ENCODE measurements at regions not wholly inside any gene's neighbourhood (a gene's known extent, or its start where the extent isn't known, plus 50 kb on each side); places are given as distances from the start of the nearest gene placed in this dataset.

GRCh38 chr11:42077794-42078193 is 618.3 kb upstream of the LRRC4C start:
- no peak overlapping the region for H3K4me3 ChIP-seq (ENCODE audit: low read length in 2 of 2)
- no peak overlapping the region for H3K9ac ChIP-seq (ENCODE audit: low read depth in 1 of 2, low read length in 2 of 2)
- H3K36me3 ChIP-seq (ENCODE audit: control insufficient read depth in 2 of 2, insufficient read depth in 2 of 2, low read length in 2 of 2), result no peaks in the 10 kb centered on the region
- no peaks in the 10 kb centered on the region for H3K4me1 ChIP-seq (ENCODE audit: control insufficient read depth in 2 of 2, insufficient read depth in 2 of 2, low read length in 2 of 2)
- H3K9me3 ChIP-seq (ENCODE audit: control insufficient read depth in 2 of 2, low read length in 2 of 2), result no peaks in the 10 kb centered on the region
- no peak overlapping the region for H3K27ac ChIP-seq (ENCODE audit: low read depth in 2 of 2, low read length in 2 of 2)
- H3K27me3 ChIP-seq (ENCODE audit: control insufficient read depth in 2 of 2, insufficient read depth in 2 of 2, low read length in 2 of 2), result no peaks in the 10 kb centered on the region

GRCh38 chr11:42085736-42086135 is 626.3 kb upstream of the LRRC4C start:
- Histone ChIP-seq H3K27ac (ENCODE audit: low read depth in 2 of 2, low read length in 2 of 2) (no peak overlapping the region), H3K27me3 (ENCODE audit: control insufficient read depth in 2 of 2, insufficient read depth in 2 of 2, low read length in 2 of 2) (no peaks in the 10 kb centered on the region), H3K9me3 (ENCODE audit: control insufficient read depth in 2 of 2, low read length in 2 of 2) (no peaks in the 10 kb centered on the region), H3K4me3 (ENCODE audit: low read length in 2 of 2) (no peak overlapping the region), H3K9ac (ENCODE audit: low read depth in 1 of 2, low read length in 2 of 2) (no peak overlapping the region), H3K4me1 (ENCODE audit: control insufficient read depth in 2 of 2, insufficient read depth in 2 of 2, low read length in 2 of 2) (no peaks in the 10 kb centered on the region), H3K36me3 (ENCODE audit: control insufficient read depth in 2 of 2, insufficient read depth in 2 of 2, low read length in 2 of 2) (no peaks in the 10 kb centered on the region)

GRCh38 chr11:42093541-42093940 is 634.1 kb upstream of the LRRC4C start:
- H3K4me1 ChIP-seq (ENCODE audit: control insufficient read depth in 2 of 2, insufficient read depth in 2 of 2, low read length in 2 of 2), result no peaks in the 10 kb centered on the region
- H3K36me3 ChIP-seq (ENCODE audit: control insufficient read depth in 2 of 2, insufficient read depth in 2 of 2, low read length in 2 of 2), result no peaks in the 10 kb centered on the region

GRCh38 chr11:42098075-42098474 is 638.6 kb upstream of the LRRC4C start:
- no peak overlapping the region for H3K9ac ChIP-seq (ENCODE audit: low read depth in 1 of 2, low read length in 2 of 2)
- no peaks in the 10 kb centered on the region for H3K4me1 ChIP-seq (ENCODE audit: control insufficient read depth in 2 of 2, insufficient read depth in 2 of 2, low read length in 2 of 2)
- no peaks in the 10 kb centered on the region for H3K36me3 ChIP-seq (ENCODE audit: control insufficient read depth in 2 of 2, insufficient read depth in 2 of 2, low read length in 2 of 2)
- no peak overlapping the region for H3K27ac ChIP-seq (ENCODE audit: low read depth in 2 of 2, low read length in 2 of 2)
- no peaks in the 10 kb centered on the region for H3K27me3 ChIP-seq (ENCODE audit: control insufficient read depth in 2 of 2, insufficient read depth in 2 of 2, low read length in 2 of 2)
- no peak overlapping the region for H3K4me3 ChIP-seq (ENCODE audit: low read length in 2 of 2)
- peaks cover 3% of the 10 kb centered on the region in 2 donors for H3K9me3 ChIP-seq (ENCODE audit: control insufficient read depth in 2 of 2, low read length in 2 of 2)

More at GRCh38 chr11:42093541-42093940, 634.1 kb upstream of the LRRC4C start:
- H3K9me3 ChIP-seq (ENCODE audit: control insufficient read depth in 2 of 2, low read length in 2 of 2), result peaks cover 2 to 3% of the 10 kb centered on the region in 2 donors
- H3K9ac ChIP-seq (ENCODE audit: low read depth in 1 of 2, low read length in 2 of 2), result no peak overlapping the region
- H3K27ac ChIP-seq (ENCODE audit: low read depth in 2 of 2, low read length in 2 of 2), result no peak overlapping the region
- no peaks in the 10 kb centered on the region for H3K27me3 ChIP-seq (ENCODE audit: control insufficient read depth in 2 of 2, insufficient read depth in 2 of 2, low read length in 2 of 2)
- H3K4me3 ChIP-seq (ENCODE audit: low read length in 2 of 2), result no peak overlapping the region

GRCh38 chr11:42112866-42113265 is 653.4 kb upstream of the LRRC4C start:
- Histone ChIP-seq H3K27ac (ENCODE audit: low read depth in 2 of 2, low read length in 2 of 2) (no peak overlapping the region), H3K27me3 (ENCODE audit: control insufficient read depth in 2 of 2, insufficient read depth in 2 of 2, low read length in 2 of 2) (no peaks in the 10 kb centered on the region), H3K4me3 (ENCODE audit: low read length in 2 of 2) (no peak overlapping the region), H3K9me3 (ENCODE audit: control insufficient read depth in 2 of 2, low read length in 2 of 2) (no peaks in the 10 kb centered on the region), H3K9ac (ENCODE audit: low read depth in 1 of 2, low read length in 2 of 2) (no peak overlapping the region), H3K4me1 (ENCODE audit: control insufficient read depth in 2 of 2, insufficient read depth in 2 of 2, low read length in 2 of 2) (no peaks in the 10 kb centered on the region), H3K36me3 (ENCODE audit: control insufficient read depth in 2 of 2, insufficient read depth in 2 of 2, low read length in 2 of 2) (no peaks in the 10 kb centered on the region)

GRCh38 chr11:42114927-42115326 is 655.5 kb upstream of the LRRC4C start:
- no peaks in the 10 kb centered on the region for H3K9me3 ChIP-seq (ENCODE audit: control insufficient read depth in 2 of 2, low read length in 2 of 2)
- H3K27ac ChIP-seq (ENCODE audit: low read depth in 2 of 2, low read length in 2 of 2), result no peak overlapping the region
- no peaks in the 10 kb centered on the region for H3K36me3 ChIP-seq (ENCODE audit: control insufficient read depth in 2 of 2, insufficient read depth in 2 of 2, low read length in 2 of 2)
- H3K9ac ChIP-seq (ENCODE audit: low read depth in 1 of 2, low read length in 2 of 2), result no peak overlapping the region
- H3K27me3 ChIP-seq (ENCODE audit: control insufficient read depth in 2 of 2, insufficient read depth in 2 of 2, low read length in 2 of 2), result no peaks in the 10 kb centered on the region
- H3K4me1 ChIP-seq (ENCODE audit: control insufficient read depth in 2 of 2, insufficient read depth in 2 of 2, low read length in 2 of 2), result no peaks in the 10 kb centered on the region
- no peak overlapping the region for H3K4me3 ChIP-seq (ENCODE audit: low read length in 2 of 2)

- Histone ChIP-seq H3K4me3 (ENCODE audit: low read length in 2 of 2) (no peak overlapping the region), H3K27me3 (ENCODE audit: control insufficient read depth in 2 of 2, insufficient read depth in 2 of 2, low read length in 2 of 2) (no peaks in the 10 kb centered on the region), H3K9ac (ENCODE audit: low read depth in 1 of 2, low read length in 2 of 2) (no peak overlapping the region), H3K27ac (ENCODE audit: low read depth in 2 of 2, low read length in 2 of 2) (no peak overlapping the region), H3K4me1 (ENCODE audit: control insufficient read depth in 2 of 2, insufficient read depth in 2 of 2, low read length in 2 of 2) (no peaks in the 10 kb centered on the region), H3K9me3 (ENCODE audit: control insufficient read depth in 2 of 2, low read length in 2 of 2) (peaks cover 0 to 3% of the 10 kb centered on the region in 2 donors), H3K36me3 (ENCODE audit: control insufficient read depth in 2 of 2, insufficient read depth in 2 of 2, low read length in 2 of 2) (no peaks in the 10 kb centered on the region)
These were observed 679.0 kb upstream of the LRRC4C start for GRCh38 chr11:42138454-42138853.

GRCh38 chr11:42145311-42145710 is 685.9 kb upstream of the LRRC4C start:
- Histone ChIP-seq H3K9me3 (ENCODE audit: control insufficient read depth in 2 of 2, low read length in 2 of 2) (peaks cover 0 to 3% of the 10 kb centered on the region in 2 donors), H3K27me3 (ENCODE audit: control insufficient read depth in 2 of 2, insufficient read depth in 2 of 2, low read length in 2 of 2) (no peaks in the 10 kb centered on the region), H3K9ac (ENCODE audit: low read depth in 1 of 2, low read length in 2 of 2) (no peak overlapping the region)

GRCh38 chr11:42161886-42162285 is 702.4 kb upstream of the LRRC4C start:
- no peak overlapping the region for H3K9ac ChIP-seq (ENCODE audit: low read depth in 1 of 2, low read length in 2 of 2)

More at GRCh38 chr11:42145311-42145710, 685.9 kb upstream of the LRRC4C start:
- Histone ChIP-seq H3K4me1 (ENCODE audit: control insufficient read depth in 2 of 2, insufficient read depth in 2 of 2, low read length in 2 of 2) (no peaks in the 10 kb centered on the region), H3K36me3 (ENCODE audit: control insufficient read depth in 2 of 2, insufficient read depth in 2 of 2, low read length in 2 of 2) (no peaks in the 10 kb centered on the region), H3K4me3 (ENCODE audit: low read length in 2 of 2) (no peak overlapping the region), H3K27ac (ENCODE audit: low read depth in 2 of 2, low read length in 2 of 2) (no peak overlapping the region)

GRCh38 chr11:42169191-42169590 is 709.7 kb upstream of the LRRC4C start:
- Histone ChIP-seq H3K9ac (ENCODE audit: low read depth in 1 of 2, low read length in 2 of 2) (no peak overlapping the region), H3K4me3 (ENCODE audit: low read length in 2 of 2) (no peak overlapping the region)

More at GRCh38 chr11:42161886-42162285, 702.4 kb upstream of the LRRC4C start:
- Histone ChIP-seq H3K9me3 (ENCODE audit: control insufficient read depth in 2 of 2, low read length in 2 of 2) (no peaks in the 10 kb centered on the region), H3K27me3 (ENCODE audit: control insufficient read depth in 2 of 2, insufficient read depth in 2 of 2, low read length in 2 of 2) (no peaks in the 10 kb centered on the region), H3K27ac (ENCODE audit: low read depth in 2 of 2, low read length in 2 of 2) (no peak overlapping the region), H3K4me1 (ENCODE audit: control insufficient read depth in 2 of 2, insufficient read depth in 2 of 2, low read length in 2 of 2) (no peaks in the 10 kb centered on the region), H3K4me3 (ENCODE audit: low read length in 2 of 2) (no peak overlapping the region), H3K36me3 (ENCODE audit: control insufficient read depth in 2 of 2, insufficient read depth in 2 of 2, low read length in 2 of 2) (no peaks in the 10 kb centered on the region)

GRCh38 chr11:42170601-42171000 is 711.1 kb upstream of the LRRC4C start:
- Histone ChIP-seq H3K4me1 (ENCODE audit: control insufficient read depth in 2 of 2, insufficient read depth in 2 of 2, low read length in 2 of 2) (no peaks in the 10 kb centered on the region), H3K36me3 (ENCODE audit: control insufficient read depth in 2 of 2, insufficient read depth in 2 of 2, low read length in 2 of 2) (no peaks in the 10 kb centered on the region), H3K27ac (ENCODE audit: low read depth in 2 of 2, low read length in 2 of 2) (no peak overlapping the region), H3K27me3 (ENCODE audit: control insufficient read depth in 2 of 2, insufficient read depth in 2 of 2, low read length in 2 of 2) (no peaks in the 10 kb centered on the region), H3K4me3 (ENCODE audit: low read length in 2 of 2) (no peak overlapping the region), H3K9ac (ENCODE audit: low read depth in 1 of 2, low read length in 2 of 2) (no peak overlapping the region), H3K9me3 (ENCODE audit: control insufficient read depth in 2 of 2, low read length in 2 of 2) (no peaks in the 10 kb centered on the region)

More at GRCh38 chr11:42169191-42169590, 709.7 kb upstream of the LRRC4C start:
- H3K27ac ChIP-seq (ENCODE audit: low read depth in 2 of 2, low read length in 2 of 2), result no peak overlapping the region
- H3K4me1 ChIP-seq (ENCODE audit: control insufficient read depth in 2 of 2, insufficient read depth in 2 of 2, low read length in 2 of 2), result no peaks in the 10 kb centered on the region
- no peaks in the 10 kb centered on the region for H3K36me3 ChIP-seq (ENCODE audit: control insufficient read depth in 2 of 2, insufficient read depth in 2 of 2, low read length in 2 of 2)
- H3K27me3 ChIP-seq (ENCODE audit: control insufficient read depth in 2 of 2, insufficient read depth in 2 of 2, low read length in 2 of 2), result no peaks in the 10 kb centered on the region
- no peaks in the 10 kb centered on the region for H3K9me3 ChIP-seq (ENCODE audit: control insufficient read depth in 2 of 2, low read length in 2 of 2)

Data from mucosa of rectum (tissue), 2 donors.